Caco-2 (cell line): ENCODE measurements at regions not wholly inside any gene's neighbourhood (a gene's known extent, or its start where the extent isn't known, plus 50 kb on each side); places are given as distances from the start of the nearest gene placed in this dataset.

Experiments
- BruUV-seq: library from RNA; stranded (reverse); fragments of 400-500 nt; replicated peaks from 2 replicates; lab custom pipeline; 2021; lab: Mats Ljungman, UMichigan
- CTCF ChIA-PET: fragments of 300-600 bp; sonication (Branson Sonifier 250); formaldehyde crosslinking; loops from one replicate; lab custom pipeline; 2022; ENCODE audit warnings: antibody characterized with exemption; lab: Charles Lee
- POLR2A ChIA-PET: fragments of 300-600 bp; sonication (Branson Sonifier 250); formaldehyde crosslinking; loops from one replicate; lab custom pipeline; 2022; ENCODE audit warnings: antibody characterized with exemption; lab: Charles Lee
- DNase-seq, 2 experiments: peaks; one replicate each; pipeline versions ENCODE4 v3.0.0 to v3.0.0-alpha.2; 2020 to 2022
- H3K27me3 ChIP-seq: replicated peaks from 2 replicates; pipeline ENCODE4 v1.6.0; 2011; ENCODE audit warnings: low read length; ENCODE audit not compliant: control insufficient read depth, insufficient read depth
- H3K36me3 ChIP-seq: 2 replicates; pipeline ENCODE4 v1.5.1; 2011; ENCODE audit warnings: low read length; ENCODE audit not compliant: control insufficient read depth, insufficient read depth
- H3K4me1 ChIP-seq: fragments of 250-450 bp; sonication (Bioruptor Pico); 2 replicates; pipeline ENCODE4 v1.5.1; 2020; ENCODE audit warnings: mild to moderate bottlenecking
- H3K4me3 ChIP-seq: 2 replicates; pipeline ENCODE4 v1.5.1; 2011; ENCODE audit warnings: low read depth, mild to moderate bottlenecking, control low read depth, low read length
- H3K9me3 ChIP-seq: fragments of 250-450 bp; sonication (Bioruptor Pico); 2 replicates; pipeline ENCODE4 v1.5.1; 2020; ENCODE audit warnings: mild to moderate bottlenecking, moderate library complexity
- H3K27ac Mint-ChIP-seq: one replicate; pipeline ENCODE4 v1.8.0; 2022; ENCODE audit warnings: mixed read lengths; ENCODE audit not compliant: unreplicated experiment
- H3K27me3 Mint-ChIP-seq: one replicate; pipeline ENCODE4 v1.8.0; 2022; ENCODE audit warnings: mixed read lengths; ENCODE audit not compliant: insufficient read depth, unreplicated experiment
- H3K36me3 Mint-ChIP-seq: one replicate; pipeline ENCODE4 v1.8.0; 2022; ENCODE audit warnings: mild to moderate bottlenecking, mixed read lengths; ENCODE audit not compliant: insufficient read depth, unreplicated experiment
- H3K4me1 Mint-ChIP-seq: one replicate; pipeline ENCODE4 v1.8.0; 2022; ENCODE audit warnings: low read depth, mixed read lengths; ENCODE audit not compliant: unreplicated experiment
- H3K4me3 Mint-ChIP-seq: one replicate; pipeline ENCODE4 v1.8.0; 2022; ENCODE audit warnings: mild to moderate bottlenecking, moderate library complexity, mixed read lengths; ENCODE audit not compliant: unreplicated experiment
- H3K9me3 Mint-ChIP-seq: one replicate; pipeline ENCODE4 v1.8.0; 2022; ENCODE audit warnings: mixed read lengths; ENCODE audit not compliant: unreplicated experiment
- CTCF ChIP-seq, 2 experiments: fragments of 200-600 bp in 1 of 2; IDR thresholded peaks; 1 replicate in 1 of 2; 2 replicates in 1 of 2; pipeline versions ENCODE4 v1.5.1 to v1.8.0; 2011 to 2022; ENCODE audit warnings: antibody characterized with exemption in 1 of 2, control low read depth in 1 of 2, inconsistent platforms in 1 of 2, low read depth in 1 of 2, low read length in 1 of 2, mild to moderate bottlenecking in 1 of 2, moderate library complexity in 1 of 2; ENCODE audit not compliant: insufficient read depth in 1 of 2, severe bottlenecking in 1 of 2, unreplicated experiment in 1 of 2
- intact Hi-C: fragments of 100-400 bp; cut with micrococcal nuclease; formaldehyde crosslinking; loops from one replicate; pipeline ENCODE4 v1.10.0; 2022; ENCODE audit not compliant: unreplicated experiment

GRCh38 chr4:64551125-64551524, 141.9 kb upstream of the TECRL start:
- H3K9me3 ChIP-seq = no peaks in the 10 kb centered on the region
- DNase-seq = no peak
- Mint-ChIP-seq H3K36me3 (no peaks in the 10 kb centered on the region), H3K4me1 (no peaks in the 10 kb centered on the region), H3K27me3 (no peaks in the 10 kb centered on the region), H3K4me3 (no peak overlapping the region), H3K27ac (no peak overlapping the region), H3K9me3 (no peaks in the 10 kb centered on the region)
- no peaks in the 10 kb centered on the region for H3K27me3 ChIP-seq
- no peak overlapping the region for H3K4me3 ChIP-seq
- no peaks in the 10 kb centered on the region for H3K36me3 ChIP-seq
- no peak for TF ChIP-seq CTCF (IDR thresholded peaks at IDR 0.05; ENCODE audit: insufficient read depth in 1 of 2, low read depth in 1 of 2, low read length in 1 of 2, severe bottlenecking in 1 of 2, unreplicated experiment in 1 of 2)
- ChIA-PET POLR2A (no interaction called here), CTCF (no interaction called here)
- BruUV-seq = no TSS peak
- H3K4me1 ChIP-seq = no peaks in the 10 kb centered on the region
- intact Hi-C loops = no loop called here

GRCh38 chr4:64545593-64545992, 136.3 kb upstream of the TECRL start:
- intact Hi-C loops = no loop called here
- H3K4me3 ChIP-seq = no peak overlapping the region
- H3K4me1 ChIP-seq = no peaks in the 10 kb centered on the region
- no TSS peak for BruUV-seq
- POLR2A ChIA-PET = no interaction called here
- no peaks in the 10 kb centered on the region for H3K4me1 Mint-ChIP-seq
- no peak for TF ChIP-seq CTCF (IDR thresholded peaks at IDR 0.05; ENCODE audit: insufficient read depth in 1 of 2, low read depth in 1 of 2, low read length in 1 of 2, severe bottlenecking in 1 of 2, unreplicated experiment in 1 of 2)
- H3K27me3 ChIP-seq = no peaks in the 10 kb centered on the region
- H3K27me3 Mint-ChIP-seq = no peaks in the 10 kb centered on the region
- no peaks in the 10 kb centered on the region for H3K9me3 ChIP-seq
- H3K27ac Mint-ChIP-seq = no peak overlapping the region
- H3K9me3 Mint-ChIP-seq = no peaks in the 10 kb centered on the region
- no peak for DNase-seq
- no peaks in the 10 kb centered on the region for H3K36me3 ChIP-seq
- CTCF ChIA-PET = no interaction called here
- H3K4me3 Mint-ChIP-seq = no peak overlapping the region
- no peaks in the 10 kb centered on the region for H3K36me3 Mint-ChIP-seq

GRCh38 chr4:64539234-64539849, 130.1 kb upstream of the TECRL start:
- Mint-ChIP-seq H3K27ac (no peak overlapping the region), H3K4me3 (no peak overlapping the region), H3K36me3 (no peaks in the 10 kb centered on the region), H3K4me1 (no peaks in the 10 kb centered on the region), H3K9me3 (no peaks in the 10 kb centered on the region), H3K27me3 (no peaks in the 10 kb centered on the region)
- H3K27me3 ChIP-seq = no peaks in the 10 kb centered on the region
- H3K36me3 ChIP-seq = no peaks in the 10 kb centered on the region
- ChIA-PET CTCF (interaction anchor here (0.6 to 1.1 kb wide), 3 partner anchors 9 to 1671 kb away, joined by 3 to 4 read pairs (median 4); no protein-coding TSS in a partner anchor), POLR2A (no interaction called here)
- H3K4me1 ChIP-seq = no peaks in the 10 kb centered on the region
- no peaks in the 10 kb centered on the region for H3K9me3 ChIP-seq
- intact Hi-C loops = loop anchor here (1.0 to 2.0 kb wide), 4 partner anchors 225 to 1243 kb away; no protein-coding TSS in a partner anchor
- no TSS peak for BruUV-seq
- peak; percentile 59 to 66 for TF ChIP-seq CTCF (IDR thresholded peaks at IDR 0.05; ENCODE audit: insufficient read depth in 1 of 2, low read depth in 1 of 2, low read length in 1 of 2, severe bottlenecking in 1 of 2, unreplicated experiment in 1 of 2)
- peak; percentile 56 for DNase-seq
- no peak overlapping the region for H3K4me3 ChIP-seq
